AG04450 (cell line): ENCODE measurements at regions not wholly inside any gene's neighbourhood (a gene's known extent, or its start where the extent isn't known, plus 50 kb on each side); places are given as distances from the start of the nearest gene placed in this dataset.

ENCODE experiments used
- CTCF ChIA-PET: fragments of 300-600, 350-600 bp; formaldehyde crosslinking; extraction: SDS; loops from one replicate; lab custom pipeline; 2022; ENCODE audit warnings: antibody characterized with exemption, inconsistent platforms; lab: Charles Lee
- POLR2A ChIA-PET: fragments of 350-600 bp; formaldehyde crosslinking; extraction: SDS; loops from one replicate; lab custom pipeline; 2021; ENCODE audit warnings: antibody characterized with exemption, inconsistent platforms; lab: Yijun Ruan, JAX
- DNase-seq: peaks from one replicate; pipeline ENCODE4 v3.0.0-alpha.2; 2011; ENCODE audit warnings: low read depth, low spot score
- H3K27ac ChIP-seq: one replicate; pipeline ENCODE4 v1.5.1; 2012; ENCODE audit warnings: low read depth, low read length, control low read depth
- H3K27me3 ChIP-seq: one replicate; pipeline ENCODE4 v1.6.0; 2012; ENCODE audit warnings: low read length; ENCODE audit not compliant: control insufficient read depth, insufficient read depth
- H3K4me3 ChIP-seq: 2 replicates; pipeline ENCODE4 v1.5.1; 2011; ENCODE audit warnings: mild to moderate bottlenecking, low read depth, low read length, control low read depth
- H3K9me3 ChIP-seq: 2 replicates; pipeline ENCODE4 v1.5.1; 2012; ENCODE audit warnings: low read length; ENCODE audit not compliant: control insufficient read depth, insufficient read depth
- CTCF ChIP-seq: IDR thresholded peaks from 2 replicates; pipeline ENCODE4 v1.5.1; 2011; ENCODE audit warnings: low read depth, low read length, control low read depth, inconsistent platforms

GRCh38 chr14:65922142-65922541, 509.6 kb downstream of the FUT8 start:
- ChIA-PET CTCF (no interaction called here), POLR2A (no interaction called here)

GRCh38 chr14:65926504-65926903, 514.0 kb downstream of the FUT8 start:
- CTCF ChIA-PET = no interaction called here
- TF ChIP-seq CTCF = no peak
- Histone ChIP-seq H3K4me3 (no peak overlapping the region), H3K27me3 (no peaks in the 10 kb centered on the region), H3K27ac (no peak overlapping the region), H3K9me3 (no peaks in the 10 kb centered on the region)
- no peak for DNase-seq
- POLR2A ChIA-PET = no interaction called here

More at GRCh38 chr14:65922142-65922541, 509.6 kb downstream of the FUT8 start:
- no peak for TF ChIP-seq CTCF
- Histone ChIP-seq H3K9me3 (no peaks in the 10 kb centered on the region), H3K27me3 (no peaks in the 10 kb centered on the region), H3K4me3 (no peak overlapping the region), H3K27ac (no peak overlapping the region)
- DNase-seq = no peak

GRCh38 chr14:65926935-65927700, 514.6 kb downstream of the FUT8 start:
- DNase-seq = no peak
- Histone ChIP-seq H3K27me3 (no peaks in the 10 kb centered on the region), H3K4me3 (no peak overlapping the region), H3K27ac (no peak overlapping the region), H3K9me3 (no peaks in the 10 kb centered on the region)
- POLR2A ChIA-PET = no interaction called here
- CTCF ChIA-PET = no interaction called here
- no peak for TF ChIP-seq CTCF

GRCh38 chr14:65927931-65928356, 515.4 kb downstream of the FUT8 start:
- ChIA-PET CTCF (no interaction called here), POLR2A (no interaction called here)
- no peak overlapping the region for H3K4me3 ChIP-seq
- TF ChIP-seq CTCF = no peak
- no peaks in the 10 kb centered on the region for H3K27me3 ChIP-seq
- DNase-seq = no peak
- H3K9me3 ChIP-seq = no peaks in the 10 kb centered on the region
- H3K27ac ChIP-seq = no peak overlapping the region

GRCh38 chr14:65928995-65929394, 516.5 kb downstream of the FUT8 start:
- ChIA-PET CTCF (no interaction called here), POLR2A (no interaction called here)
- Histone ChIP-seq H3K27me3 (no peaks in the 10 kb centered on the region), H3K4me3 (no peak overlapping the region), H3K27ac (no peak overlapping the region), H3K9me3 (no peaks in the 10 kb centered on the region)
- TF ChIP-seq CTCF = no peak
- DNase-seq = no peak
